HG02973 (cell line): ENCODE measurements at regions not wholly inside any gene's neighbourhood (a gene's known extent, or its start where the extent isn't known, plus 50 kb on each side); places are given as distances from the start of the nearest gene placed in this dataset.
"Not testable (repeated sequence)": the region's sequence is repeated elsewhere in the genome, so short reads cannot be mapped to it uniquely, and the experiment has no call there.

Source experiments
- ATAC-seq: cut with Tn5 transposase; IDR thresholded peaks from one replicate; pipeline ENCODE4 v1.9.1; 2021; ENCODE audit warnings: moderate library complexity; ENCODE audit not compliant: unreplicated experiment

- no peak for ATAC-seq
Measured at GRCh38 chr13:21228738-21229137, 52.3 kb downstream of the MRPL57 start.

DNA sequence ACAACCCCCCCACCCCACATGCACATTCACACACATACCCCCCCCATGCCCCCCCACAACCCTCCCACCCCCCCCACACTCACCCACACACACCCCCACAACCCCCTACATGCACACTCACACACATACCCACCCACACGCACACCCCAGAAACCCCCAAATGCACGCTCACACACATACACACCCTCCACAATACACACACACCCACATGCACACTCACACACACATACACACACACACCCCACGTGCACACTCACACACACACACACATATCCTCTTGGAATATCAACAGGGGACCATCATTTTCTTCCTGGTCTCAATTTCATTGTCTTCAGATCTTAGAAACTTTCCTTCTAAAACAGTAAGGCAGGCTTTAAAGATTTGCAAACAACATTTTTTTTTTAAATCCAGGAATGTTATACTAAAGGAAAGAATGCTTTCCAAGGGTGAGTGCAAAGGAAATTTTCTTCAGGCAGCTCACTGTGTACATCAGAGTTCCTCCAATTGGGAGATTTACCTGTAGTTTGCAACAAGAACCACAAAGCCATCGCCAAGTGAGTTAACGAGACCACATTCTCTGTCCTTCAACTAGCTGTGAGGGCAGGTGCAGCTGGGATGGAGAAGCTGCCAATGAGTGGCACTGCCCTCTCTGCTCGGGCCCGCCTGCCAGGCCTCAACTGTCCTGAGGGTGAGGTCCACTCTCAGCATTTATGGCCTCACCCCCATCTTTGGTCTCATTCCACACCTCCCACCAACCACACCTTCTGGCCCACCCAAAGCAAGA is 53.0 kb downstream of the MRPL57 start:
- no peak for ATAC-seq

GRCh38 chr13:21230516-21230915 is 54.1 kb downstream of the MRPL57 start:
- ATAC-seq: no peak

DNA sequence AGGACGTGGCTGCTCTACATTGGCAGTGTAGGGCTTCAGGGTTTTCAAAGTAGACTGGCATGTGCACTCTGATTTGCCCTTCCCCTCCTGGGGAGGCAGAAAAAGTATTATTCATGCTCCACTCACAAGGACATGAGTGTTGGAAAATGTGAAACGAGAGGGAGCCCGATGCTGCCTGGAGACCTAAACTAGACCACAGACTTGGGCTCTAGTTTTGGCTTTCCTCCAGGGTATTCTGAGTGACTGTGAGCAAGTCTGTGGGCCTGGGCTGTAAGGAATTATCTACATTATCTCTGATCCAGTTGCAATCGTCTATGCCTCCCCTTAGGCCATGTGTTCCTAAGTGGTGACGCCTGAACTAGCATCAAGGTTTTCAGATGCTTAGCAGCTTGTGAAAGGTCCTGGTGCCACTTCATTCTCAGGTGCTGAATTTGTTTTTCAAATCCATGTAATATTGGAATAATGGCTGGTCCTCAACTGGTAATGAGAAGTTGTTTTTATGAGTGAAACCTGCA is 55.0 kb downstream of the MRPL57 start:
- ATAC-seq: no peak

DNA sequence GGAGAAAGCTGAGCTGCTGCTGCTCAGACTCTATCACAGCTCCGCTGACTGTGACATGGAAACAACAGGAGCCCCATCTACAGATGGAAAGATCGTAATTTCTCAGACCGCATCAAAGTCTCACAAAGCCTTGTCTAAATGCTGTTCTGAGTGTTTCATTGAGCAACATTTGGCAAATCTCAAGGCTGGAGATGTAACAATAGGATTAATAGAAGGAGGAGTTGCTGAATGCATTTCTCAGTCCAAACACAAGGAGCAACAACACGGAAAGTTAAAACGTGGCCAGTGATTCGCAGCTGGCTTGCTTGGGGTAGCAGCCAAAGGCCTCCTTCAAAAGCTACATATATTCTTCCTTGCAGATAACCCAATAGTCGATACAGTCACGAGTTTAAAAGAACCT is 55.7 kb downstream of the MRPL57 start:
- ATAC-seq: no peak

DNA sequence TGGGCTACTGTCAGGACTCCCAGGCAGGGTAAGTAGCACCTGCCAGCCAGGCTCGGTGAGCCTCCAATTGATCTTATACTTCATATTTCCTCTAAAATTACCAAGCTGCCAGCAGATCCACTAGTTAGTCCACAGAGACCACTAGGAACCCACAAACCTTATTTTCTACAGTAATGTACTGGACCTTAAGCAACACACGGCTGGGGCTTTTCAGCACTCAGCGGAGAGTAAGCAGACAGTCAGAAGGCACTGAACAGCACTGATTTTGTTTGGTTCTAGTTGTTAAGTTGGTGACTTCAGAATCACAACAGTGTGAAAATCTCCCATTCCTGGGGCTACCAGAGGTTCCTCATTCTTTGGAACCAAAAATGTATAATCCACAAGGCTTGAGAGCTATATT is 56.1 kb downstream of the MRPL57 start:
- ATAC-seq: no peak

DNA sequence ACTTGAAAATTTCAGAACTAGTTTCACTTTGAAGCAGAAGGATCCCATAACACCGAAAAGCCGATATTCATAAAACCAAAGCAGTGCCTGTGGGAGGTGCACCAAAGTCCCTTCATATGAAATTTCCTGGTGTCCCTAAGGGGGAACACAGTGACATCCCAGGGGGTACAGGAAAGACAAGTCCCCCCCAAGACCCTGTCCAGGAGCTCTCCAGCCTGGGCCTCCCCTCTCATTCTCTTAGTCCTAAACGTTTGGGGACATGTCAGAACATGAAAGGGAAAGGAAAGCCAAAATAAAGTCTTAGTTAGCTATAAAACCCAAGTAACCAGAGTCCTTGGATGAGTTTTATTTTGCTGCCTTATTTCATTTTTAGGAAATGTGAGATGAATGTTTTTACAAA is 56.6 kb downstream of the MRPL57 start:
- no peak for ATAC-seq

DNA sequence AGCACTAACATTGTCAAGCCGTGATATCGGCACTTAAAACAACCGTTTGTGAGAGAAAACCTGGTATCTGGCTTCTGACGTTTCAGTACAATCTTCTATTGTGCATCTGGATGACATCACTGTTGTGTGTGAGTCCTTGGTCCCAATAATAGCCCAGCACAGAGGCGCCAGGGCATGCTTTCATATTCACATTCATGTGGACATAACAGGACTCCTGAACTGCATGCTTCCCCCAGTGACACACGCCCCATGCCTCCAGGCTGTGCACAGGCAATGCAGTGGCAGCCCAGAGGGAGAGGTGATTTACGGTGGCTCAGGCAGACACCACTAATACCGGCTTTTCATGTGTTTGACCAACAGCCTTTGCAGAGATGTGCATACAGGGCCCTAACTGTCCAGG is 58.1 kb downstream of the MRPL57 start:
- ATAC-seq: no peak

DNA sequence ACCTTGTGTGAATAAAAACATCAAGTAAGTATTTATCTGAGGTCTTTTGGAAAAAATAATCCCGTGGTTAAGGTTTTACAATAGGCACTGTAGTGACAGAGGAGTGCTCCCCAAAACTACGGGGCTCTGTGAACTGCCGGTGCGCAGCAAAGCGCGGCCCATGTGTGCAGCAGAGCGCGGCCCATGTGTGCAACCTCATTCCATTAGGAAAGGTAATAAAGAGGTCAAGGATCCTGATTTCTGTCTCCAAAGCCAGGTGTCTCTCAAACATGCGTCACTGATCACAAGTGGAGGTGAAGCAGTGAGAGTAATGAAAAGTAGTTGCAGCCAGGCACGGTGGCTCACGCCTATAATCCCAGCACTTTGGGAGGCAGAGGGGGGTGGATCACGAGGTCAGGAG is 58.7 kb downstream of the MRPL57 start:
- no peak for ATAC-seq

- ATAC-seq: no peak
Measured at GRCh38 chr13:21237081-21237480, 60.6 kb downstream of the MRPL57 start.

GRCh38 chr13:21238267-21238666 is 61.8 kb downstream of the MRPL57 start:
- ATAC-seq: no peak

- ATAC-seq: no peak
Measured at GRCh38 chr13:21240586-21240985, 64.1 kb downstream of the MRPL57 start.

GRCh38 chr13:21242236-21242635 is 65.8 kb downstream of the MRPL57 start:
- ATAC-seq: no peak

DNA sequence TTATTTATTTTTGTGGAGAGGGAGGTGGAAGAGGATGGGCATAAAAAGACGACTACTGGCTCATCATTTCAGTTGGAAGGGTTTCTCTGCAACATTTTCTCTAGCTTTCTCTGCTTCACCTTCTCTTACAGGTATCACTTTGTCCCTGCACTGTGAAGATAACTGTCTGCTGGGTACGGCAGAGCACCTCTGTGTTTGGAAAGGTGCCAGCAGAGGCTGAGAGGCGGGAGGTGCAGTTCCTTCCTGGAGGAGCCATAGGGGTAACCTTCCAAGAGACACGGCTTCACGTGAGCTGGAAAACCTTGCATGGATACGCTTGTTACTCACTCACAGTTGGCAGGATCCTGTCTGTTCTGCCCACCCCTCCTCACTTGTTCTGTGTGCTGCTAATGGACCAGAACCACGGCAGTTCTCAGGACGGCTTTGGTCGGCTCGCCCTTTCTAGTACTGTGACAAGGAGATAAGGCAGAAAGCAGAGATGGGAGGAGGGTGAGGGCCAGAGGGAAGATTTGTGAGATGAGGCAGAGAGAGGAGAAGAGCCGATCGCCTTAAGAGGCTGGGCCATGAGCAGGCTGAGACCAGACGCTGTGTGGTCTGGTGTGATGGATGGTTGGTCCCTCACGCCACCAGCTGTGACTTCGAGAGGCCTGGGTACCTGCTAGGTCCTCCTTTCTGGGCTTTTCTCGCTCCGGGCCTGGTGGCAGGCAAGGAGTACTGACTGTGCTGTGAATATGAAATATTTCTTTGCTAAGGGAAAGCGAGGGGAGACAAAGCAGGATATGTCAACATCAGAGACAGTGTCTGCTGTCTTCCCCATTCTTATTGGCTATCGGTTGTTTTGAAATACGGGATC is 66.8 kb downstream of the MRPL57 start:
- ATAC-seq: no peak

GRCh38 chr13:21243898-21244184 is 67.4 kb downstream of the MRPL57 start:
- not testable (repeated sequence) for ATAC-seq

DNA sequence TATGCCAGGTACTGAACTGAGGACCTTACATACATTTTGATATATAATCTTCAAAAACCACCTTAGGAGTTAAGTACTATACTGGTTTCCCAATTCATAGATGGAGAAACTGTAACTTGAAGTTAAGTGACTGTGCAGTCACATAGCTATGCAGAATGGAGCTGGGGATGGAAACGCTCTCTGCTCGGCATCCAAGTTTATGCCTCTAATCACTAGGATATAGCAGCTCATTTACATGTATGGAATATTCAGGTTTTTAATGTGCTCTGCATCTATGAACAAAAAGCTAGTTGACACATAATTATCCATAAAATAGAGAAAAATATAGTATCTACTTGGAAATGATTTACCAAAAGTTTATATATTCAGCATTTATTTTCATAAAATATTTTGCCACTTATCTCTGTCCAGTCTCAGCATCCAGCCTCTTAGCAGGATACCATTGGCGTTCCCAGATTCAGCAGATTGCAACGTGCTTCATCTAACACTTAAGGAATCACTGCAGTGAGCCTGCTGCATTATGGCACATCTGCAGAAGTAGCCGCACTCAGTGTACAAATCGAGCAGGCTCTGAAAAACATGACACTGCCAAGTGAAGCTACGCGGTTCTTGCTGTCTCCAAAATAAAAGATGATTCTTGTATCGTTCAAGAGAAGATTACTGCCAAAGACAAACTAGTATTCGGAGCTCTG is 70.4 kb downstream of the MRPL57 start:
- no peak for ATAC-seq

DNA sequence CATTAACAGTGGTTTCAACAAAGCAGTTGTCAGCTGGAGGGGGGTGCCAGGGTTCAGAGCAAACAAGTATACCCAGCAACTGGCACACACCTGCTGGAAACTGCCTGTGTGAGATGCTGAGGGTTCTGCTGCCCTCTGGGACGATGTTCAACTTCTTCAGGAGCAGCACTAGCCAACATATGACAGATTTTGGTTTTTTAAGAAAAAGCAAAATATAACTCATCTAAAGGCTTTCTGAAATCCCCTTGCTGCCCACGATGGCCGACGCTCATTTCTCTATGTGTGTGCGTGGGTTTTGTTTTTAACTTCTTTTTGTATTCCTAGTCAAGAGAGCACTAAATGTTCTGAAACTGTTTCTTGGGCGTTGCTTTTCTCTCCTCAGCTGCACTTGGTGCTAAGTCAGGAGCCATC is 79.9 kb downstream of the MRPL57 start:
- no peak for ATAC-seq

- ATAC-seq: no peak
Measured at GRCh38 chr13:21256891-21257290, 80.4 kb downstream of the MRPL57 start.

DNA sequence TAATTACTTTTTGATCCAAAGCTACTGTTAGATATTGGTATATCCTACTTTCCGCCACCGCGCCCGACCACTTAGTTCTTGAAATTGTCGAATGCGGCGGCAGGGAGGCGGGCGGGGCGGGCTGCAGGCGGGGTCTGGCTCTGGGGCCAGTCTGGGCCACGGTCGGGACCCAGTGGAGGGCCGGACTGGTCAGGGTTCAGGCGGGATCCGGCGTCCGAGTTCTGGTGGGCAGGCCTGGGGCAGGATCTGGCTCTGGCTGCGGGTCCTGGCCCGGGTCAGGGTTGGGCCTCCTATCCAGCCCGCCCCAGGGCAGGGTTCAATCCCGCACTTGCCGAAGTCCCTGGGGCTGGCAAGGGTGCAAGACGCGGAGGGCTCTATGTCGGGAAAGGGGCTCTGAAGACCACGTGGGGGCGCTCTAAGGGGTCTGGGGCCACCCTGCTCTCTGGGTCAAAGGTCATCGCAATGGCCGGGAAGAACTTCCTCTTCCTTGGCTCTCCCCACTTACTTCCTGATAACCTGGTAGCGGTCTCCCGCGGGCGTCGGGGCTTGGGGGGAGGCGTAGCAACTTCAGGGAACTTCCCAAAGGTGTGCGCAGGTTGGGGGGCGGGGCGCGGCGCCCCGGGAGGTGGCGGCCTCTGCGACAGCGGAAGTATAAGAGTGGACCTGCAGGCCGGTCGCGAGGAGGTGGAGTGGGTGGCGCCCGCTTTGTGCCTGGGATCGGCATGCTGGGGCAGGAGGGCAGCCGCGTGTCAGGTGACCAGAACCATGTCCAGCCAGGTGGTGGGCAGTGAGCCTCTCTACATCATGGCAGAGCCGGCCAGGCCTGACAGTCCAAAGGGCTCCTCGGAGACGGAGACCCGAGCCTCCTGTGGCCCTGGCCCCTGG is 83.4 kb downstream of the MRPL57 start:
- ATAC-seq: no peak

GRCh38 chr13:21260561-21261290 is 84.3 kb downstream of the MRPL57 start:
- not testable (repeated sequence) for ATAC-seq
